PC-9 (cell line): ENCODE measurements at regions not wholly inside any gene's neighbourhood (a gene's known extent, or its start where the extent isn't known, plus 50 kb on each side); places are given as distances from the start of the nearest gene placed in this dataset.

Source experiments
- BruUV-seq: library from RNA; stranded (reverse); fragments of 400-500 nt; replicated peaks from 2 replicates; lab custom pipeline; 2021; lab: Mats Ljungman, UMichigan
- CTCF ChIA-PET: fragments of 300-600 bp; sonication (Branson Sonifier 250); formaldehyde crosslinking; loops from one replicate; lab custom pipeline; 2022; ENCODE audit warnings: antibody characterized with exemption; lab: Charles Lee
- POLR2A ChIA-PET: fragments of 300-600 bp; sonication (Branson Sonifier 250); formaldehyde crosslinking; loops from one replicate; lab custom pipeline; 2022; ENCODE audit warnings: antibody characterized with exemption; ENCODE audit not compliant: unreplicated experiment; lab: Charles Lee
- DNase-seq, 2 experiments: peaks; one replicate each; pipeline versions ENCODE4 v3.0.0 to v3.0.0-alpha.2; 2015 to 2022; ENCODE audit warnings: mixed read lengths in 1 of 2
- H2AFZ ChIP-seq: fragments of 200-600 bp; sonication (generic); 2 replicates; pipeline ENCODE4 v1.8.1; 2017; ENCODE audit warnings: antibody characterized with exemption
- H3F3A ChIP-seq: fragments of 200-600 bp; sonication (generic); 2 replicates; pipeline ENCODE4 v1.8.1; 2017; ENCODE audit warnings: antibody characterized with exemption, mild to moderate bottlenecking, low read depth; ENCODE audit not compliant: insufficient read depth
- H3K27ac ChIP-seq: fragments of 200-600 bp; sonication (generic); 2 replicates; pipeline ENCODE4 v1.6.1; 2016; ENCODE audit warnings: mixed run types
- H3K27me3 ChIP-seq: fragments of 200-600 bp; sonication (generic); 2 replicates; pipeline ENCODE4 v1.6.1; 2016; ENCODE audit warnings: low read depth, mixed run types; ENCODE audit not compliant: insufficient read depth
- H3K36me3 ChIP-seq: fragments of 200-600 bp; sonication (generic); 2 replicates; pipeline ENCODE4 v1.6.1; 2016; ENCODE audit warnings: low read depth, mixed run types
- H3K4me1 ChIP-seq: fragments of 200-600 bp; sonication (generic); replicated peaks from 2 replicates; pipeline ENCODE4 v1.6.1; 2016; ENCODE audit warnings: mixed run types; ENCODE audit not compliant: insufficient read depth
- H3K4me2 ChIP-seq: fragments of 200-600 bp; sonication (generic); 2 replicates; pipeline ENCODE4 v1.6.1; 2017; ENCODE audit warnings: mixed run types
- H3K4me3 ChIP-seq: fragments of 200-600 bp; sonication (generic); 2 replicates; pipeline ENCODE4 v1.6.1; 2016; ENCODE audit warnings: mixed run types
- H3K79me2 ChIP-seq: fragments of 200-600 bp; sonication (generic); 2 replicates; pipeline ENCODE4 v1.6.1; 2017; ENCODE audit warnings: low read depth, mixed run types
- H3K9me2 ChIP-seq: fragments of 200-600 bp; sonication (generic); 2 replicates; pipeline ENCODE4 v1.8.1; 2017; ENCODE audit warnings: mild to moderate bottlenecking; ENCODE audit not compliant: insufficient read depth
- H3K9me3 ChIP-seq: fragments of 200-600 bp; sonication (generic); 2 replicates; pipeline ENCODE4 v1.8.1; 2016; ENCODE audit warnings: low read depth; ENCODE audit not compliant: insufficient read depth
- H4K20me1 ChIP-seq: fragments of 200-600 bp; sonication (generic); 2 replicates; pipeline ENCODE4 v1.8.1; 2017; ENCODE audit not compliant: insufficient read depth
- CTCF ChIP-seq: fragments of 200-600 bp; sonication (generic); conservative IDR thresholded peaks from 2 replicates; pipeline ENCODE4 v1.6.1; 2017; ENCODE audit warnings: mixed run types, antibody characterized with exemption, mild to moderate bottlenecking, moderate library complexity
- EZH2 ChIP-seq: fragments of 200-600 bp; sonication (generic); IDR thresholded peaks from 2 replicates; pipeline ENCODE4 v1.8.0; 2017; ENCODE audit warnings: antibody characterized with exemption, low read depth
- intact Hi-C: fragments of 100-400 bp; cut with micrococcal nuclease; formaldehyde crosslinking; loops from one replicate; pipeline ENCODE4 v1.10.0; 2022; ENCODE audit not compliant: unreplicated experiment

DNA sequence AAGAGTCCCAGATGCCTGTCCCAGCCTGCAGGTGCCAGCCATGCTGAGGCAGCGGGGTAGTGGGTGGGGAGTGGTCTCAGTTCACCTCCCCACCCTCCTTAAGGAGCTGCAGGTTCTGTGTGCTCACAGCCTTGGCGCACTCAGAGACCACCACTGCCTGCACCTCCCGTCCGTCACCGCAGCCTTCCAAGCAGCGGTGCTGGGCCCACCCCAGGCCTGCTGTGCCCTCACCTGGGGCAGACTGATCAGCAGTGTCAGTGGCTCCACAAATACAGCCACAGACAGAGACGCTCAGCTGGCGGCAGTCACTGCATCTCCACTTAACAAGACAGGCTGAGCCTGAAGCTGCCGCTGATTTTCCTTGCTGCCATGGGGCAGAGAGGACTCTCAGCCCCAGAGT lies 120.2 kb downstream of the RFLNA start:
- Histone ChIP-seq H3K79me2 (peaks cover 9% of the 10 kb centered on the region; the same call in 1 of the 2 replicates), H3K9me3 (no peaks in the 10 kb centered on the region), H4K20me1 (peaks cover 21% of the 10 kb centered on the region), H2AFZ (no peak overlapping the region), H3K9me2 (no peaks in the 10 kb centered on the region), H3K4me2 (no peak overlapping the region), H3K4me1 (no peaks in the 10 kb centered on the region), H3K27ac (no peak overlapping the region), H3F3A (peaks cover 18% of the 10 kb centered on the region; the same call in 1 of the 2 replicates), H3K27me3 (no peaks in the 10 kb centered on the region), H3K4me3 (no peak overlapping the region), H3K36me3 (peaks cover 11% of the 10 kb centered on the region)
- BruUV-seq = no TSS peak
- no peak for DNase-seq
- ChIA-PET CTCF (no interaction called here), POLR2A (interaction anchor here (0.6 kb wide), 1 partner anchor 149 kb away, joined by 17 read pairs; no protein-coding TSS in a partner anchor)
- TF ChIP-seq CTCF (no peak), EZH2 (no peak)
- intact Hi-C loops = no loop called here

- H3K27ac ChIP-seq = no peak overlapping the region
- H2AFZ ChIP-seq = no peak overlapping the region
- no peak for DNase-seq
- no TSS peak for BruUV-seq
- TF ChIP-seq CTCF = no peak
- no peak for TF ChIP-seq EZH2
- H3K9me3 ChIP-seq = no peaks in the 10 kb centered on the region
- no peaks in the 10 kb centered on the region for H3K36me3 ChIP-seq
- intact Hi-C loops = no loop called here
- no peaks in the 10 kb centered on the region for H3K9me2 ChIP-seq
- peaks cover 7% of the 10 kb centered on the region; the same call in 1 of the 2 replicates for H3F3A ChIP-seq
- no peak overlapping the region for H3K4me2 ChIP-seq
- peaks cover 3% of the 10 kb centered on the region; the same call in 1 of the 2 replicates for H3K79me2 ChIP-seq
- POLR2A ChIA-PET = no interaction called here
- no peaks in the 10 kb centered on the region for H3K27me3 ChIP-seq
- H4K20me1 ChIP-seq = peaks cover 21% of the 10 kb centered on the region
- H3K4me3 ChIP-seq = no peak overlapping the region
- CTCF ChIA-PET = no interaction called here
- no peaks in the 10 kb centered on the region for H3K4me1 ChIP-seq
Observed at GRCh38 chr12:124413915-124414314, 119.0 kb downstream of the RFLNA start.

- BruUV-seq = no TSS peak
- Histone ChIP-seq H3K9me3 (no peaks in the 10 kb centered on the region), H3K9me2 (no peaks in the 10 kb centered on the region), H2AFZ (no peak overlapping the region), H3K36me3 (no peaks in the 10 kb centered on the region), H3K27me3 (no peaks in the 10 kb centered on the region), H3K27ac (no peak overlapping the region), H3K79me2 (peaks cover 3% of the 10 kb centered on the region; the same call in 1 of the 2 replicates), H3K4me1 (no peaks in the 10 kb centered on the region), H3K4me3 (no peak overlapping the region), H3K4me2 (no peak overlapping the region), H3F3A (peaks cover 7% of the 10 kb centered on the region; the same call in 1 of the 2 replicates), H4K20me1 (peaks cover 21% of the 10 kb centered on the region)
- TF ChIP-seq EZH2 (no peak), CTCF (no peak)
- ChIA-PET CTCF (no interaction called here), POLR2A (no interaction called here)
- intact Hi-C loops = no loop called here
- no peak for DNase-seq
Observed at GRCh38 chr12:124413401-124413800, 118.5 kb downstream of the RFLNA start.
